ENCODE measurements at regions not wholly inside any gene's neighbourhood (a gene's known extent, or its start where the extent isn't known, plus 50 kb on each side); places are given as distances from the start of the nearest gene placed in this dataset.

GRCh38 chr3:70803319-70803718, 490.9 kb upstream of the MDFIC2 start:
- Histone ChIP-seq H3K4me3 (ENCODE audit: low read depth in 2 of 2, low read length in 1 of 2) (no peak overlapping the region), H4K20me1 (ENCODE audit: insufficient read depth) (no peaks in the 10 kb centered on the region), H3K9me2 (no peaks in the 10 kb centered on the region), H3K27ac (ENCODE audit: low read depth in 2 of 2, low read length in 1 of 2) (no peak overlapping the region), H2AFZ (ENCODE audit: low read depth) (no peak overlapping the region), H3K9me3 (no peaks in the 10 kb centered on the region), H3K36me3 (replicated peaks in 1 of 2; ENCODE audit: control insufficient read depth in 1 of 2, insufficient read depth in 2 of 2, low read length in 1 of 2) (no peaks in the 10 kb centered on the region), H3K4me1 (ENCODE audit: control insufficient read depth in 1 of 2, insufficient read depth in 2 of 2, low read depth in 1 of 2, low read length in 1 of 2) (no peaks in the 10 kb centered on the region; a peak in 1 of 4 replicates), H3K4me2 (no peak overlapping the region), H3K27me3 (ENCODE audit: insufficient read depth) (no peaks in the 10 kb centered on the region), H3K79me2 (ENCODE audit: insufficient read depth) (no peaks in the 10 kb centered on the region), H3K9ac (no peak overlapping the region), H3F3A (replicated peaks; ENCODE audit: insufficient read depth) (peaks cover 3% of the 10 kb centered on the region)
- TF ChIP-seq FOXJ3 (CRISPR knock-in tag; IDR thresholded peaks at IDR 0.05) (no peak), TAF1 (IDR thresholded peaks at IDR 0.05; ENCODE audit: borderline replicate concordance, low read depth, low read length) (no peak), RFX5 (IDR thresholded peaks at IDR 0.05; ENCODE audit: low read length) (no peak), PBX3 (IDR thresholded peaks at IDR 0.05) (no peak), GATA2 (CRISPR knock-in tag; IDR thresholded peaks at IDR 0.05) (no peak), MXI1 (IDR thresholded peaks at IDR 0.05; ENCODE audit: low read depth, low read length) (no peak), ZBTB33 (IDR thresholded peaks at IDR 0.05; ENCODE audit: borderline replicate concordance, low read depth) (no peak), GABPA (IDR thresholded peaks at IDR 0.05; ENCODE audit: low read depth) (no peak), USF1 (IDR thresholded peaks at IDR 0.05; ENCODE audit: borderline replicate concordance, low read depth) (no peak), RAD21 (IDR thresholded peaks at IDR 0.05; ENCODE audit: low read length) (no peak), EP300 (IDR thresholded peaks at IDR 0.05; ENCODE audit: borderline replicate concordance in 1 of 2, low read depth in 1 of 2, low read length in 1 of 2) (no peak), TCF12 (IDR thresholded peaks at IDR 0.05) (no peak), SIN3A (IDR thresholded peaks at IDR 0.05; ENCODE audit: borderline replicate concordance, low read depth, low read length) (no peak)
- TF ChIP-seq, protein P1, sequence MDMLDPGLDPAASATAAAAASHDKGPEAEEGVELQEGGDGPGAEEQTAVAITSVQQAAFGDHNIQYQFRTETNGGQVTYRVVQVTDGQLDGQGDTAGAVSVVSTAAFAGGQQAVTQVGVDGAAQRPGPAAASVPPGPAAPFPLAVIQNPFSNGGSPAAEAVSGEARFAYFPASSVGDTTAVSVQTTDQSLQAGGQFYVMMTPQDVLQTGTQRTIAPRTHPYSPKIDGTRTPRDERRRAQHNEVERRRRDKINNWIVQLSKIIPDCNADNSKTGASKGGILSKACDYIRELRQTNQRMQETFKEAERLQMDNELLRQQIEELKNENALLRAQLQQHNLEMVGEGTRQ (IDR thresholded peaks at IDR 0.05; ENCODE audit: borderline replicate concordance, low read depth, low read length), result no peak
- TF ChIP-seq, protein P2, sequence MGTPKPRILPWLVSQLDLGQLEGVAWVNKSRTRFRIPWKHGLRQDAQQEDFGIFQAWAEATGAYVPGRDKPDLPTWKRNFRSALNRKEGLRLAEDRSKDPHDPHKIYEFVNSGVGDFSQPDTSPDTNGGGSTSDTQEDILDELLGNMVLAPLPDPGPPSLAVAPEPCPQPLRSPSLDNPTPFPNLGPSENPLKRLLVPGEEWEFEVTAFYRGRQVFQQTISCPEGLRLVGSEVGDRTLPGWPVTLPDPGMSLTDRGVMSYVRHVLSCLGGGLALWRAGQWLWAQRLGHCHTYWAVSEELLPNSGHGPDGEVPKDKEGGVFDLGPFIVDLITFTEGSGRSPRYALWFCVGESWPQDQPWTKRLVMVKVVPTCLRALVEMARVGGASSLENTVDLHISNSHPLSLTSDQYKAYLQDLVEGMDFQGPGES (IDR thresholded peaks at IDR 0.05; ENCODE audit: low read depth, low read length), result no peak
- DNase-seq, result no peak
- ChIA-PET POLR2A (no interaction called here), CTCF (interaction anchor here (1.2 kb wide), 1 partner anchor 19 kb away, joined by 3 read pairs; no protein-coding TSS in a partner anchor)
- WGBS (ENCODE audit: low lambda C conversion rate), result 35% methylated on average over 2 of the region's 2 CpGs
